NCI-H526 treated with DMSO at 0.1 percent for 48 hours (cell line): ENCODE measurements at regions not wholly inside any gene's neighbourhood (a gene's known extent, or its start where the extent isn't known, plus 50 kb on each side); places are given as distances from the start of the nearest gene placed in this dataset.

Source experiments
- DNase-seq: peaks from one replicate; lab custom pipeline; 2025; lab: John Stamatoyannopoulos, UW

- no peak for DNase-seq
These were observed 321.8 kb upstream of the PRDM1 start for GRCh38 chr6:105764315-105764714.

DNA sequence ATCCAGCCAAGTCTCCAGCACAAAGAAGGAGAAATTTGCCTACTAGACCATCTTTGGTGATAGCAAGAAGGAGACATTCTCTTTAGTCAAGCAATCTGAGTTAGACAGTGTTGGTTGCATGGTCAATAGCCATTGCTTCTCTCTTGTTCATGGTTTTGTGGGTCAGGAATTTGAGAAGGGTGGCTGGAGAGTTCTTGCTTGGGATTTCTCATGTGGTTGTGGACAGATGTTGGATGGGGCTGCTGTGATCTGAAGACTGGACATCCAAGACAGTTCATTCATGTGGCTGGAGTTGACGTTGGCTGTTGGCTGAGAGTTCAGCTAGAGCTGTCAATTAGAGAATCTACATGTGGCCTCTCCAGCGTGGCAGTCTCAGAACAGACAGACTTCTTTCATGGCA lies 322.3 kb upstream of the PRDM1 start:
- no peak for DNase-seq

DNA sequence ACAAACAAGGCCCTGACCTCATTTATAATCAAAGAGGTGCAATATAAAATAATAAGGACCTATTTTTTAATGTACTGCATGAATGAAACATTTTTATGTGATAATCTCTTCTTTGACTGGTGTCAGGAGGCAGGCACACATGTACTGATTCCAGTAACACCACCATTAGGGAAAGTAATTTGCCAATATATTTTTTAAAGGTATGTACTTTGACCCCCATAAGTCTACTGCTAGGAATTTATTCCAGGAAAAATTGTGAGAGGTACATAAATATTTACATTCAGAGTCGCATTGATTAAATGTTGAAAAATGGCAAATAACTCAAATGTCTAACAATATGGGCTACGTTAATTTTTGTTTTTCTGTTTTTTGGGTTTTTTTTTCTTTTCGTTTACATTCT lies 325.4 kb upstream of the PRDM1 start:
- no peak for DNase-seq

- no peak for DNase-seq
These were observed 326.2 kb upstream of the PRDM1 start for GRCh38 chr6:105759946-105760345.

DNA sequence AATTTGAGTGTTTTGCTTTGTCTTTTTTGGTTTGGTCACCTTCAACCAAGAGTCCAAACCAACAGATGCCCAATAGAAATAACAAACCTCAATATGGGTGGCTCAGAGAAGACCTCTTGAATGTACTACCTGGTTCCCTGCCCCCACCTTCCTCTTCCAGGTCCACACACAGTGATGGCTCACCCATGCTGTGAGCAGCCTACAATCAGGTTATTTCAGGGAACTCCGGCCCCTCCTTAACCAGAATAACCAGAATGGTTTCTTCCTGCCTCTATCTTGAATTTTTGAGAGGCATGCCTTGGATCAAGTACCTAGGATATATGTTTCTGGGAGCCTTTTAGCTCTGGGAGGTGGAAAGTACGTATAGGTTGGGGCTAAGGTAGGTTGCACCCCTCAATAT lies 327.1 kb upstream of the PRDM1 start:
- DNase-seq: no peak

GRCh38 chr6:105757512-105758200 lies 328.5 kb upstream of the PRDM1 start:
- no peak for DNase-seq

GRCh38 chr6:105755885-105756284 lies 330.3 kb upstream of the PRDM1 start:
- DNase-seq: no peak

DNA sequence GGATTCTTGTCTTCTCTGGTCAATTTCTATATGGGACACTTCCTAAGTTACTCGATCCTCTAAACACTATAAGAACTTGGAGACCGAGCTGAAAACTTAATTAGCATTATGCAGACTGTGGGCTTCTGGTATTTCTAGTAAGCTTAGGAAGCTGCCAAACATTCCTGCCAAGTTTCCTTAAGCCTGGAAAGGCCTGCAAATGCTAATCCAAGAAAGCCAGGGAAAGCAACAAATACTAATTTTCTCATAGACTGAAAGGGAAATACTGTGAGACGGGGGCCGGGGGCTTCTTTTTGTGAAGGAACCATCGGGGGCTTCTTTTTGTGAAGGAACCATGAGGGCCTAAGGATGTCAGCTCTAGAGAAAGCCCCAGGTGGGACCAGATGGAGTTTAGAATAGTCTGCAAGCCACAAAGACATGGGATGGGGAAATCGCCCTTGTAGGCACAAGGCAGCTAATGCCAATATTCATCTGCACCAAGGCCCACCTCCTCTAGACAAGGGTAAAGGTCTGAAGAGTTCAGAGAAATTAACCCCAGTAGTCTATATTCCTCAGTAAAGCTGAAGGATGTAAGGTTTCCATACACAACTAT lies 332.4 kb upstream of the PRDM1 start:
- DNase-seq: no peak

DNA sequence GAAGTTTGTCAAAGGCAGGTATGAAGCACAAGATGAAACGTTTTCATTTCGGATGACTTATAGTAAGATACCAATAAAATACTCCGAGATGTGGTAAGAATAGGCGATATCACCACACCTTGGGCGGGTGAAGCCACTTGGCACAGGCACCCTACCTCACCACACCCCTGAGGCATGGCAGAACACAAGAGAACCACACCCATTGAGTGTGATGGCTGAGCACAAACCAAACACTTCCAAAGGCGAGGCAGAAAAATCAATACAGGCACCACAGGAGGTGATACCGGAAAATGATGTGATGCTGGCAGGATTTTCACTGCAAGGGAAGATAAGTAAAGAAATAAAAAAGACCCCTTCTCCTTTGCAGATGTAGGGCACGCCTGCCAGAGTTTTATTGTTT lies 332.9 kb upstream of the PRDM1 start:
- DNase-seq: no peak

DNA sequence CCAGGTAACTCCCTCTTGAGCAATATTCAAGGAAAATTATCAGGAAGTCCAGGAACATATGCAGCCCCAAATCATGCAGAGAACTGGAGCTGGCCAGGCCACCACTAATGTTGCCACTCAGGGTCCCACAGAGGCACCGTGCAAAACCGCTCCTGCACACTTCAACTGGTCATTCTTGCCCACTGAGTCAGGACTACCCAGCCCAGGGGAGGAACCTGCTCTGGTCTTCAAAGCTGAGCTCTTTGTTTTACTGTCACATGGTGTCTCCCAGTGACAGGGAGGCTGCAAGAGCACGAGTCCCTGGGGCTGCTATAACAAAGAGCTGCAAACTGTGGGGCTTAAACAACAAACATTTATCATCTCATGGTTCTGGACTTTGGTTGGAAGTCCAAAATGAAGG lies 336.0 kb upstream of the PRDM1 start:
- no peak for DNase-seq

- no peak for DNase-seq
These were observed 337.4 kb upstream of the PRDM1 start for GRCh38 chr6:105748737-105749161.

DNA sequence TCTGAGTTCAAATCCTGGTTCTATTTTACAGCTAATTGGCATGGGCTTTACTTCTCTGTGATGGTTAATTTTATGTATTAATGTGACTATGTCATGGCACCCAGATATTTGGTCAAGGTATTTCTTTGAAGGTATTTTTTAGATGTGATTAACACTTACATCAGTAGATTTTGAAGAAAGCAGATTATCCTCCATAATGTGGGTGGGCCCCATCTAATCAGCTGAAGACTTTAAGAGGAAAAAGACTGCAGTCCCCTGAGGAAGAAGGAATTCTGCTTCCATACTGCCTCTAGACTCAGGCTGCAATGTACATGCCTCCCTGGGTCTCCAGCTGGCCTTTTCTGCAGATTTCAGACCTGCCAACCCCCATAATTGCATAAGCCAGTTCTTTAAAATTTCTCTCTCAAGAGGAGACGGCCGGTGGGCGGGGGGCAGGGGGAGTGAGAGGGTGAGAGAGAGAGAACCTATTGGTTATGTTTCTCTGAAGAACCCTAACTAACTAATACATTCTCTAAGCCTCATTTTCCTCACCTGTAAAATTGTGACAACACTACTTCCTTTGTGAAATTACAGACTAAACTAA lies 338.2 kb upstream of the PRDM1 start:
- DNase-seq: no peak

- no peak for DNase-seq
These were observed 339.6 kb upstream of the PRDM1 start for GRCh38 chr6:105746509-105746908.

- no peak for DNase-seq
These were observed 340.0 kb upstream of the PRDM1 start for GRCh38 chr6:105746130-105746505.

DNA sequence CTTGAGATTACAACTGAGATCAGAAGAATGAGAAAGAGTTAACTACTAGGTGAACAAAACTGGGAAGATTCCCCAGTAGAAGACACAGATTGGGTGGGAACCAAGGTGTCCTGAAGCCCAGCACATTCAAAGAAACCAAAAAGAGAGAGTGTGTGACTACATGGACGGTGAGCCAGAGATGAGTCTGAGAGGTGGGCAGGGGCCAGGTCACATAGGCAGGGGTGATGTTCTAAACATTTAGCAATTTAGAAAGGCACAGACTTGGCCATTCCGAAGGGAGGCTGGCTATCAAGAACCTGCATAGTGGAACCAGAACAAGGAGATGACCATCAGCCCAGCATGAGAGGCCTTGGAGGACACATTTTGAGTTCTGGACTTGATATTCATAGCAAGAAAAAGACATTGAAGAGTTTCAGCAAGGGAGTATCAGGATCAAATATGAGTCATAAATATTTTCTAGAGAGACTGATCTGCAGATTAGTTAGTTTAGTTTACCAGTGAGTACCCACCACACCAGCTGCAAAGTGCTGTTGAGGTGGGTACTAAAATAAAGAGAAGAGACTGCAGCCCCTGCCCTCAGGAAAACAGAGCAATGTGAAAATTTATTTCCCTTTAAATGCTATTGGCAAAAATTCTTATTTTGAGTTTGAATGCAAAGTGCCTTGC lies 340.5 kb upstream of the PRDM1 start:
- DNase-seq: no peak

- DNase-seq: no peak
These were observed 341.3 kb upstream of the PRDM1 start for GRCh38 chr6:105744815-105745214.

GRCh38 chr6:105740946-105741645 lies 338.2 kb upstream of the PREP start:
- DNase-seq: no peak

GRCh38 chr6:105739764-105740163 lies 336.9 kb upstream of the PREP start:
- DNase-seq: no peak

DNA sequence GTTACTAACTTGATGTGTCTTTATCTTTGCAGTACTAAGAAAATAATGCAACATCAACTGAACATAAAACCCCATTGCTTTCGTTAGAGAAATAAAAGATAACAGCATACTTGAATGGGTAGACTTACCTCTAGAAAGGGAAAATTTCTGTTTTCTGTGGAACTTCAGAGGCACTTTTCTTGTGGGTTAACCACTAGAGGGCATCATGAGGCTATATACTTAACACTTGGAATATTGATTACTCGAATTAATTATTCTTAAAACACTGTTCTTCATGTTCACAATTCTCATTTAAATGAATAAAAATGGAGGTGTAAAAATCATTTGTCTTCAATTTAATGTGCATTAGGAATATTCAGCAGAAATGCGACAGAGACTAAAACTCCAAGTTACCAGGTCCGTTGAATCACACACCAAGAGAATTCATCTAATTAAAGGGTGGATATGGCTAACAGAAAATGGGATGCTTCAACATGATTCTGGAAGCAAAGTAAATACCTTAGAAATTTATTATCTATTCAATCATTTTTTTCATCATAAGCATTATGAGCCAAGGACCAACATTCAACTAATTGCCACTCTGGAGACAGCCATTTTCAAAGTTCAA lies 330.8 kb upstream of the PREP start:
- no peak for DNase-seq

DNA sequence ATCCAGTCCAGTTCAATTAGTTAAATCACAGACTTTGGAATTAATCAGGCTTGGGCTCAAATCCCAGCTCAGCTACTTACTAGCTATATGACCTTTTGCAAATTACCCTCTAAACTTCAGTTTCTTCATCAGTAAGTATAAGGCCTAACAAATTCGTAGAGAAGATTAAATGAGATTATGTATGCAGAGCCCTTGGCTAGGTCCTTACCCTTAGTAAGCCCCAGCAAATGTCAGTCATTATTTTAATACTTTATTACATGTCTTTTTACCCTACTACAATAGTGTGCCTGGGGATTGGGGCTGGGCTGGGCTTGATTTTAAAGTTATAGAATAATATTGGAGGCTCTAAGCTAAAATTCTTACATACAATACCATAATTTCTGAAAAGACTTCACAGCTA lies 326.1 kb upstream of the PREP start:
- DNase-seq: no peak

GRCh38 chr6:105726902-105727655 lies 324.2 kb upstream of the PREP start:
- no peak for DNase-seq
